GM19351 (cell line): ENCODE measurements at regions not wholly inside any gene's neighbourhood (a gene's known extent, or its start where the extent isn't known, plus 50 kb on each side); places are given as distances from the start of the nearest gene placed in this dataset.
"Not testable (repeated sequence)": the region's sequence is repeated elsewhere in the genome, so short reads cannot be mapped to it uniquely, and the experiment has no call there.

ENCODE experiments used
- ATAC-seq: cut with Tn5 transposase; IDR thresholded peaks from one replicate; pipeline ENCODE4 v1.9.1; 2021; ENCODE audit warnings: mild to moderate bottlenecking, moderate library complexity; ENCODE audit not compliant: unreplicated experiment

- peak; percentile 67 for ATAC-seq
Observed at GRCh38 chr10:84845628-84846261, 517.4 kb downstream of the CCSER2 start.

DNA sequence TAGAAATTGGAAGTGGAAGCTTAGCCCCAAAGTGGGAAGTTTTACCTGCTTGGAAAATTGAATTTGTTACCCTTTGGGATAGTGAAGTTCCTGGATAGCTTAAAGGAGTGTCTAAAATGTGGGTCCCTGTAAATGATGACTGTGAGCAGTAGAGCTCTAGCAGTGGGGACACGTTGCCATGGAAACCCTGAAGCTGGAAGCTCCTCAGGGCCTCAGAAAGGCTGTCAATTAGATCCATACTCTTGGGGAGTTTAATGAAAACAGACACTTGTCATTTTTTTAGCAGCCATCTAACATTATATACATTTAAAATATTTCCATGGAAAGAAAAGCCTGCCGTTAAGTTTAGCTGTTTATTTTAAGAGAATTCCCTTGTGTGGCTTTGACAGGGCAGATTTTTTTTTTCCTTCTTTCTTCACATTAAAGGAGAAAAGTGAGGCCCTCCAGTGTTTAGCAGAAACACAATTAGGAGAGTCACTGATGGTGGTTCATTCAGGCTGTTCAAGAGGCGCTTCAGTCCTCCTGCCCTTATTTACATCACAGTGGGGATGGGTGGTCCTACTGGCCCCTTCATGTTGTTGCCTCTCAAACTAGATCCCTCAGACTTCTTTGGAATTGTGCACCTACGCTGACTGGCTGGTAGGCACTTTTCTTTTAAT, 518.4 kb downstream of the CCSER2 start:
- ATAC-seq, result no peak

DNA sequence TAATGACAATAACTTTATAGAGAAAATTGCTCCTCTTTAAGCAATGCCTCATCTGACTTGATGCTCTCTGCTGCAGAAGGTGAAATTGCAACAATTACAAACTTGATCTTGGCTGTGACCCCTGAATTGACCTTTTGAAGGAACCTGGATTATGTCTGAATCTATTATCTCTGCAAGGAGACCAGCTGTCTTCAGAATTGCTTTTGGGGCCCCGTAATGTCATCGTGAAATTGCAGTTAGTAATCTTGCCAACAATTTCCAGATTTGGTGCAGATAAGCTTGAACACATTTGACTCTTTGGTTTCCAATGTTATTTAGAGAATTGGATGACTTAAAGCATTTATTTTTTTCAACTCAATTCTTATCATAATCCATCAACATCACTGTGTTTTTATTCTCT, 520.6 kb downstream of the CCSER2 start:
- no peak for ATAC-seq

DNA sequence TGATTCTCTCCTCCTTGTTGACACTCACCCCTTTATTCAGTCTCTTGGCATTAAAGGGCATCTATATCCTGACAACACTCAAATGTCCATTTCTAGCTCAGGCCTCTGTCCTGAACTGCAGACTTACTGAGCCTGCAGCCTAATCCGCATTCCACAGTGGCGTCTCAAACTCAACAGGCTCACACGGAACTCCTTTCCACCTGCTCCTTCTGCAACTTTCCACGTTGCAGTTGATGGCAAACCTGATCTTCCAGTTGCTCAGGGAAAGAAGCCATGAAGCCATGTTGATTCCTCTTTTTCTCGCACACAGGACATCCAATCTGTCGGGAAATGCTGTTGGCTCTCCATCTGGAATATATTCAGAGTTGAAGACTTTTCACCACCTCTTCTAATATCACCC, 522.4 kb downstream of the CCSER2 start:
- no peak for ATAC-seq

- no peak for ATAC-seq
Observed at GRCh38 chr10:84854439-84854838, 526.0 kb downstream of the CCSER2 start.

- ATAC-seq, result no peak
Observed at GRCh38 chr10:84860855-84861254, 532.5 kb downstream of the CCSER2 start.

GRCh38 chr10:84862551-84862950, 534.2 kb downstream of the CCSER2 start:
- no peak for ATAC-seq

GRCh38 chr10:84863675-84864074, 535.3 kb downstream of the CCSER2 start:
- ATAC-seq, result no peak

- no peak for ATAC-seq
Observed at GRCh38 chr10:84876116-84876999, 548.0 kb downstream of the CCSER2 start.

DNA sequence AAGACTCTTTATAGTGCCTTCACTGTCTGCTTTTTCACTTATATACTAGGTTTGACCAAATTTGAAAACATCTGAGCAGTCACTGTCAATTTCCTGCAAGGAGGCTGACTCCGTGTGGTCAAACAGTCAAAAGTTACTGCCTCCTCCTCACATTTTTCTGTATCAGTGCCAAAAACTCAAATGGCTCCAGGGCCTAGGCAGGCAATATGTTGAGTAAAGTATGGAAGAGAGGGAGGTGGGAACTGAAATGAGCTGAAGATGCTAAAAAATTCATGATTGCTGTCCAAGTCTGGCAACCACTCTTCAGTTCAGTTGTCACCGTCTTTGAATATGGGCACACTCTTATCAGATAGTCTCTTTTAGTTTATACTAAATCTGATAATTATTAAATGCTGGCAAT, 551.6 kb downstream of the CCSER2 start:
- ATAC-seq, result no peak

DNA sequence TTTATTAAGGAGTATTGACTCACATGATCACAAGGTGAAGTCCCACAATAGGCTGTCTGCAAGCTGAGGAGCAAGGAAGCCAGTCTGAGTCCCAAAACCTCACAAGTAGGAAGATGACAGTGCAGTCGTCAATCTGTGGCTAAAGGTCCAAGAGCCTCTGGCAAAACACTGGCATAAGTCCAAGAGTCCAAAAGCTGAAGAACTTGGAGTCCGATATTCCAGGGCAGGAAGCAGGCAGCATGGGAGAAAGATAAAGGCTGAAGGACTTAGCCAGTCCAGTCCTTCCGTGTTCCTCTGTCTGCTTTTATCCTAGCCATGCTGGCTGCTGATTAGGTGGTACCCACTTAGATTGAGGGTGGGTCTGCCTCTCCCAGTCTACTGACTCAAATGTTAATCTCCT, 553.3 kb downstream of the CCSER2 start:
- not testable (repeated sequence) for ATAC-seq

GRCh38 chr10:84890706-84891105, 562.3 kb downstream of the CCSER2 start:
- ATAC-seq, result no peak

DNA sequence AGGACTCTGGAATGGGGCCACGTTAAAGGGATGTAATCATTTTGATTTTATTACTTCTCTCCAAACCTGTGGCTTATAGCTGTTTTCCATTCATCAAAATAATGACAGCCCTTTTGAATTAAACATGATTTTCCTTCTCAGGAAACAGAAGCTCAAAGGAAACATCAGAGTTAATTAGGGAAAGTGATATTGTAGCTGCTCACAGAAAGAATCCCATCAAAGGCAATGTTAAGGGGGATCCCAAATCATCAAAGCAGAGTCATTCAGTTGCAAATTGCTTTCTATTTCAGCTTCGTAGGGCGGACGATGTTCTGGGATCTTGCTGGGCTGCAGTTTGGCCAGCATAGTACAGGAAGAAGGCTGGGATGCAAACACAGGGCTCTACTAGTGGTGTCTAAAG, 563.2 kb downstream of the CCSER2 start:
- ATAC-seq, result no peak

GRCh38 chr10:84895541-84895940, 567.2 kb downstream of the CCSER2 start:
- no peak for ATAC-seq

DNA sequence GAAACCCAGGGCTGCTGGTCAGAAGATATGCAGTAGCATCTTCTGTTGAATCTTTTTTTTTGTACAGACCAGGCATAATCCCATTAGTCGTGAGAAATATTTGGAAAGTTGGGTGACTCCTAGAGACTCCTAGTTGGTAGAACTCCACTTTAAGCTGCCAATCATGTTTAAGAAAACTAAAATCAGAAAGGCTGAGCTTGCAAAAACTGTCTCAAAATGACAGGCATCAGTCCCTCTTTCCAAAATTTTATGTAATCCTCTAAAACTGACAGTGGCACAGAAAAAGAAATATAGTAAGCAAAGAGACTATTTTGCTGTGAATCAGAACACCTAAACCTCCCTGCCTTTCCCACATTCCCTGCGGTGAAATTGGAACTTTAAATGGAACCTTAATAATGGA, 568.5 kb downstream of the CCSER2 start:
- no peak for ATAC-seq

- ATAC-seq, result no peak
Observed at GRCh38 chr10:84899268-84899667, 570.9 kb downstream of the CCSER2 start.

- no peak for ATAC-seq
Observed at GRCh38 chr10:84900141-84900540, 571.8 kb downstream of the CCSER2 start.

DNA sequence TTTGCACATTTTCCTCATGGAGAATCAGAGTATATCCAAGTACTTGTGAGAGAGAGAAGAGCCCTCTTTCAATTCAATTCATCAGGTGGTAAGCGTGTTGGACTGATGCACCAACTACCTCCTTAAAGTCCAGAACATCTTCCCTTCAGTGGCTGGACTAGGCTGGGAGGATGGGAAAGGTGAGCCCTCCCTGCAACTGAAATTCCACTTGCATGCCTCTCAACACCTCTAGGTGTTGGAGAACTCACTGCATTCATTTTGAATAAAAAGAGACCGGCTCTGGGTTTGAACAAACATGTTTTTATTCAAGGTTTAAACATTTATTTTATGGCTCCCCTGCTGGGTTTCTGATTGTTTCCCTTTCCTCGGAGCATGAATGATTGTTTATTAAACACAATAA, 573.5 kb downstream of the CCSER2 start:
- no peak for ATAC-seq

DNA sequence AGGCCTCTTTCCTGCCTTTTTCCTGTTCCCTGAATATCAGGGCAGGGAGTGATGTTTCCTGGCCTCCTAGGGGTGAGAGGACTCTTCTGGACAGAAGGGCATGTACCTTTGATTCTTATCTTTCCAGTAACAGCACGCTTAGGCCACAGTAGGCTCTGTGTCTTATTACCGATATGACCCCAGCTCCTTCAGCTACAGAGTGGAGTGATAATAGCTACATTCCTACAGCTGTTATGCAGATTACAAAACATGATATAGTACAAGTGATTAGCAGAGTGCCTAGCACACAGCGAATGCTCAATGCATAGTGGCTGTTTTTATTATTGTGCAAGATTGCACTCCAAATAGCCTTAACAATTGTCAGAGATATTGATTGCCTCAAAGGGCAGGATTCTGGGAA, 574.2 kb downstream of the CCSER2 start:
- ATAC-seq, result no peak

- ATAC-seq, result no peak
Observed at GRCh38 chr10:84903320-84903719, 574.9 kb downstream of the CCSER2 start.

GRCh38 chr10:84907461-84908009, 579.1 kb downstream of the CCSER2 start:
- ATAC-seq, result no peak

GRCh38 chr10:84908491-84908890, 580.1 kb downstream of the CCSER2 start:
- ATAC-seq, result no peak
